Esophagus squamous epithelium (tissue), 5 donors: ENCODE measurements at regions not wholly inside any gene's neighbourhood (a gene's known extent, or its start where the extent isn't known, plus 50 kb on each side); places are given as distances from the start of the nearest gene placed in this dataset.

Experiments
- DNase-seq: peaks from one replicate; lab custom pipeline; 2025; lab: John Stamatoyannopoulos, UW
- H3K27ac ChIP-seq, 4 donors: fragments of 200-600 bp; sonication (generic); one replicate each; pipeline ENCODE4 v1.5.1; 2016 to 2019; ENCODE audit warnings: mild to moderate bottlenecking in 1 of 4
- H3K27me3 ChIP-seq, 4 donors: fragments of 200-600 bp; sonication (generic); 1 replicate in 3 of 4; 2 replicates in 1 of 4; pipeline versions ENCODE4 v1.5.1 to v1.6.0; 2017 to 2021; ENCODE audit warnings: antibody characterized with exemption in 1 of 4
- H3K36me3 ChIP-seq, 3 donors: fragments of 200-600 bp; sonication (generic); one replicate each; pipeline ENCODE4 v1.5.1; 2016 to 2019
- H3K4me1 ChIP-seq, 3 donors: fragments of 200-600 bp; sonication (generic); one replicate each; pipeline ENCODE4 v1.5.1; 2017 to 2019
- H3K4me3 ChIP-seq, 4 donors: fragments of 200-600 bp; sonication (generic); 1 replicate in 3 of 4; 2 replicates in 1 of 4; pipeline ENCODE4 v1.5.1; 2016 to 2019; ENCODE audit warnings: mild to moderate bottlenecking in 2 of 4, moderate library complexity in 1 of 4
- H3K9me3 ChIP-seq, 3 donors: fragments of 200-600 bp; sonication (generic); one replicate each; pipeline ENCODE4 v1.5.1; 2016 to 2019
- POLR2A ChIP-seq, 4 donors: fragments of 450-650 bp; IDR thresholded peaks; one replicate each; pipeline ENCODE4 v1.6.1; 2017; ENCODE audit warnings: antibody characterized with exemption in 4 of 4, mild to moderate bottlenecking in 4 of 4, moderate library complexity in 3 of 4
- WGBS, 2 donors: methylation state at CpG; one replicate each; pipeline ENCODE4 v1.1.5; 2018; 5-methylcytosine and 5-hydroxymethylcytosine counted together
- intact Hi-C: fragments of 100-400 bp; cut with DNase I; formaldehyde crosslinking; loops from one replicate; pipeline ENCODE4 v1.15.0; 2022
- TF ChIP-seq, protein P1 (sequence below), 6 experiments: fragments of 450-650 bp in 4 of 6; fragments of 200-600 bp in 2 of 6; sonication (generic) in 2 of 6; IDR thresholded peaks; one replicate each; pipeline ENCODE4 v1.5.1; 2016 to 2019; ENCODE audit warnings: antibody characterized with exemption in 6 of 6, mild to moderate bottlenecking in 4 of 6, moderate library complexity in 4 of 6
- donor health status: DM: yes; HTN: yes; CAD: no.

DNA sequence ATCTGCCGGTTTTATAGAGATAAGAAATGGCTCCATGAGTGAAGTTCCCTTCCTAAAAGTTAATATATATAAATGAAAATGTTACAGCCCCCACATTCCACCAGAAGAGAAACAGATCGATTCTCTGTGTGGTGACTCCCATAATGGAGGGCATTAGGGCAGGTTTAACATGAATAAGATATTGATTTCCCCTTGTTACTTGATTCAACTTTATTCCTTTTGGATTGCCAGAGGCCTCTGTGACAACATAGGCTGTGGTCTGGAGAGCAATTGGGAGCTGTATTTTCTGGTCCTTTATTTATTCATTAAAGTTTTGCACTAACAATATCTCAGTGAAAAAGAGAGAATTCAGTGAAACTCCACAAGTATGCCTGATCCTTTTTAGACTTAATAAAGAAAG is 125.2 kb upstream of the CCDC196 start:
- WGBS, 2 donors = 20 to 34% methylated on average over 2 of the region's 2 CpGs
- TF ChIP-seq, protein P1, sequence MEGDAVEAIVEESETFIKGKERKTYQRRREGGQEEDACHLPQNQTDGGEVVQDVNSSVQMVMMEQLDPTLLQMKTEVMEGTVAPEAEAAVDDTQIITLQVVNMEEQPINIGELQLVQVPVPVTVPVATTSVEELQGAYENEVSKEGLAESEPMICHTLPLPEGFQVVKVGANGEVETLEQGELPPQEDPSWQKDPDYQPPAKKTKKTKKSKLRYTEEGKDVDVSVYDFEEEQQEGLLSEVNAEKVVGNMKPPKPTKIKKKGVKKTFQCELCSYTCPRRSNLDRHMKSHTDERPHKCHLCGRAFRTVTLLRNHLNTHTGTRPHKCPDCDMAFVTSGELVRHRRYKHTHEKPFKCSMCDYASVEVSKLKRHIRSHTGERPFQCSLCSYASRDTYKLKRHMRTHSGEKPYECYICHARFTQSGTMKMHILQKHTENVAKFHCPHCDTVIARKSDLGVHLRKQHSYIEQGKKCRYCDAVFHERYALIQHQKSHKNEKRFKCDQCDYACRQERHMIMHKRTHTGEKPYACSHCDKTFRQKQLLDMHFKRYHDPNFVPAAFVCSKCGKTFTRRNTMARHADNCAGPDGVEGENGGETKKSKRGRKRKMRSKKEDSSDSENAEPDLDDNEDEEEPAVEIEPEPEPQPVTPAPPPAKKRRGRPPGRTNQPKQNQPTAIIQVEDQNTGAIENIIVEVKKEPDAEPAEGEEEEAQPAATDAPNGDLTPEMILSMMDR (IDR thresholded peaks at IDR 0.05) = no peak
- TF ChIP-seq POLR2A (IDR thresholded peaks at IDR 0.05) = no peak
- Histone ChIP-seq H3K4me3 (no peak overlapping the region), H3K36me3 (no peaks in the 10 kb centered on the region), H3K4me1 (no peaks in the 10 kb centered on the region), H3K9me3 (no peaks in the 10 kb centered on the region), H3K27ac (no peak overlapping the region), H3K27me3 (peaks cover 0 to 11% (median 0%) of the 10 kb centered on the region in 4 donors)
- no peak for DNase-seq
- intact Hi-C loops = no loop called here

- no peaks in the 10 kb centered on the region for H3K4me1 ChIP-seq
- H3K27ac ChIP-seq = no peak overlapping the region
- H3K36me3 ChIP-seq = no peaks in the 10 kb centered on the region
- no peaks in the 10 kb centered on the region for H3K9me3 ChIP-seq
- TF ChIP-seq, protein P1 (IDR thresholded peaks at IDR 0.05) = no peak
- no peak for TF ChIP-seq POLR2A (IDR thresholded peaks at IDR 0.05)
- H3K27me3 ChIP-seq = peaks cover 0 to 5% (median 0%) of the 10 kb centered on the region in 4 donors
- intact Hi-C loops = no loop called here
- no peak overlapping the region for H3K4me3 ChIP-seq
- WGBS, 2 donors = 80 to 82% methylated on average over 4 of the region's 4 CpGs
- no peak for DNase-seq
Measured at GRCh38 chr14:66365388-66365787, 120.8 kb upstream of the CCDC196 start.

DNA sequence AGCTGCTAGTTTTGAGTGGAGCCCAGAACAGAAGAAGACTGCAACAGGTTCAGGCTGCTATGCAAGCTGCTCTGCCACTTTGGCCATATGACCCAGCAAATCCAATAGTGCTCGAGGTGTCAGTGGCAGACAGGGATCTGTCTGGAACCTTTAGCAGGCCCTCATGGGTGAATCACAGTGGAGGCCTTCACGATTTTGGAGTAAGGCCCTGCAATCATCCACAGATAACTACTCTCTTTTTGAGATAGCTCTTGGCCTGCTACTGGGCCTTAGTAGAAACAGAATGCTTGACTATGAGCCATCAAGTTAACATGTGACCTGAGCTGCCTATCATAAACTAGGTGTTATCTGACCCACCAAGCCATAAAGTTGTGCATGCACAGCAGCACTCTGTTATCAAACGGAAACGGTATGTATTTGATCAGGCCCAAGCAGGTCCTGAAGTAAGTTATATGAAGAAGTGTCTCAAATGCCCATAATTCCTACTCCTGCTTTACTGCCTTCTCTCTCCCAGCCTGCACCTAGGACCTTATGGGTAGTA is 116.9 kb upstream of the CCDC196 start:
- Histone ChIP-seq H3K4me1 (no peaks in the 10 kb centered on the region), H3K27ac (no peak overlapping the region), H3K36me3 (no peaks in the 10 kb centered on the region), H3K27me3 (no peaks in the 10 kb centered on the region), H3K4me3 (no peak overlapping the region), H3K9me3 (no peaks in the 10 kb centered on the region)
- intact Hi-C loops = no loop called here
- TF ChIP-seq POLR2A (IDR thresholded peaks at IDR 0.05) = no peak
- TF ChIP-seq, protein P1 (IDR thresholded peaks at IDR 0.05) = no peak
- DNase-seq = no peak
- 85 to 88% methylated on average over 4 of the region's 4 CpGs for WGBS, 2 donors

DNA sequence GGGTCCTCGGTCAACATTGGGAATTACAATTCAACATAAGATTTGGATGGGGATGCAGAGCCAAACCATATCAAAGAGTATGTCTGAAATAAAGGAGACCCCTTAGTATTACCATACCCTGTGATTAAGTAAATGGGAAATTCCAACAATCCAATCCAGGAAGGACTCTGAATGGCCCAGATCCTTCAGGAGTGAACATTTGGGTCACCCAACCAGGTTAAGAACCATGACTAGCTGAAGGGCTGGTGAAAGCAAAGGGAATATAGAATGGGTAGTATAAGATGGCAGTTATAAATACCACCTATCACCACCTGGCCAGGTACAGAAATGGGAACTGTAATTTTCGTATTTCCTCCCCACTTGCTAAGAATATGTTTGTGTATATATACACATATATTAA is 114.4 kb upstream of the CCDC196 start:
- no peak overlapping the region for H3K27ac ChIP-seq
- H3K4me1 ChIP-seq = no peaks in the 10 kb centered on the region
- TF ChIP-seq, protein P1 (IDR thresholded peaks at IDR 0.05) = no peak
- TF ChIP-seq POLR2A (IDR thresholded peaks at IDR 0.05) = no peak
- 79 to 86% methylated on average over 2 of the region's 2 CpGs for WGBS, 2 donors
- H3K36me3 ChIP-seq = no peaks in the 10 kb centered on the region
- intact Hi-C loops = no loop called here
- H3K9me3 ChIP-seq = no peaks in the 10 kb centered on the region
- no peaks in the 10 kb centered on the region for H3K27me3 ChIP-seq
- no peak for DNase-seq
- no peak overlapping the region for H3K4me3 ChIP-seq

GRCh38 chr14:66375046-66375964 is 110.9 kb upstream of the CCDC196 start:
- Histone ChIP-seq H3K4me1 (peaks cover 0 to 22% (median 12%) of the 10 kb centered on the region in 3 donors), H3K36me3 (no peaks in the 10 kb centered on the region), H3K4me3 (no peak overlapping the region), H3K27me3 (no peaks in the 10 kb centered on the region), H3K9me3 (no peaks in the 10 kb centered on the region), H3K27ac (no peak overlapping the region)
- intact Hi-C loops = no loop called here
- no peak for DNase-seq
- 81 to 93% methylated on average over 5 of the region's 5 CpGs for WGBS, 2 donors
- TF ChIP-seq POLR2A (IDR thresholded peaks at IDR 0.05) = no peak
- TF ChIP-seq, protein P1 (IDR thresholded peaks at IDR 0.05) = no peak
